HG02852 (cell line): ENCODE measurements at regions not wholly inside any gene's neighbourhood (a gene's known extent, or its start where the extent isn't known, plus 50 kb on each side); places are given as distances from the start of the nearest gene placed in this dataset.
"Not testable (repeated sequence)": the region's sequence is repeated elsewhere in the genome, so short reads cannot be mapped to it uniquely, and the experiment has no call there.

Experiments
- ATAC-seq: cut with Tn5 transposase; IDR thresholded peaks from one replicate; pipeline ENCODE4 v1.9.1; 2021; ENCODE audit warnings: mild to moderate bottlenecking, moderate library complexity; ENCODE audit not compliant: unreplicated experiment

GRCh38 chr2:15749460-15750432 lies 158.1 kb downstream of the DDX1 start:
- no peak for ATAC-seq

- no peak for ATAC-seq
Measured at GRCh38 chr2:15750433-15750814, 158.8 kb downstream of the DDX1 start.

- no peak for ATAC-seq
Measured at GRCh38 chr2:15750822-15751329, 159.2 kb downstream of the DDX1 start.

GRCh38 chr2:15751477-15751876 lies 159.8 kb downstream of the DDX1 start:
- no peak for ATAC-seq

GRCh38 chr2:15752552-15753232 lies 161.0 kb downstream of the DDX1 start:
- no peak for ATAC-seq

- ATAC-seq: no peak
Measured at GRCh38 chr2:15753233-15753798, 161.6 kb downstream of the DDX1 start.

GRCh38 chr2:15753811-15754702 lies 162.4 kb downstream of the DDX1 start:
- no peak for ATAC-seq

- no peak for ATAC-seq
Measured at GRCh38 chr2:15754703-15755099, 163.0 kb downstream of the DDX1 start.

- no peak for ATAC-seq
Measured at GRCh38 chr2:15755528-15755927, 163.9 kb downstream of the DDX1 start.

GRCh38 chr2:15756011-15756550 lies 164.4 kb downstream of the DDX1 start:
- no peak for ATAC-seq

- ATAC-seq: no peak
Measured at GRCh38 chr2:15756882-15757819, 165.5 kb downstream of the DDX1 start.

- ATAC-seq: no peak
Measured at GRCh38 chr2:15757820-15758586, 166.3 kb downstream of the DDX1 start.

GRCh38 chr2:15758848-15759247 lies 167.2 kb downstream of the DDX1 start:
- ATAC-seq: no peak

- ATAC-seq: no peak
Measured at GRCh38 chr2:15759385-15759784, 167.7 kb downstream of the DDX1 start.

- not testable (repeated sequence) for ATAC-seq
Measured at GRCh38 chr2:15759791-15760190, 168.1 kb downstream of the DDX1 start.

- ATAC-seq: no peak
Measured at GRCh38 chr2:15760232-15760910, 168.7 kb downstream of the DDX1 start.

GRCh38 chr2:15761056-15761455 lies 169.4 kb downstream of the DDX1 start:
- ATAC-seq: no peak

GRCh38 chr2:15761910-15762309 lies 170.2 kb downstream of the DDX1 start:
- ATAC-seq: no peak
